HCT116 (cell line): ENCODE measurements at regions not wholly inside any gene's neighbourhood (a gene's known extent, or its start where the extent isn't known, plus 50 kb on each side); places are given as distances from the start of the nearest gene placed in this dataset.

ENCODE experiments used
- ATAC-seq: fragments of 200-7000 bp; cut with Tn5 transposase; 2 replicates; pipeline ENCODE4 v1.9.1; 2020; ENCODE audit warnings: mild to moderate bottlenecking, moderate library complexity
- BruUV-seq: library from RNA; stranded (reverse); fragments of 400-500 nt; replicated peaks from 2 replicates; lab custom pipeline; 2021; lab: Mats Ljungman, UMichigan
- CTCF ChIA-PET: fragments of 300-600 bp; sonication (Branson Sonifier 250); formaldehyde crosslinking; loops from one replicate; lab custom pipeline; 2021; ENCODE audit warnings: antibody characterized with exemption; lab: Charles Lee
- POLR2A ChIA-PET: fragments of 300-600, 350-600 bp; sonication (Branson Sonifier 250); formaldehyde crosslinking; loops from one replicate; lab custom pipeline; 2021; ENCODE audit warnings: antibody characterized with exemption; lab: Charles Lee
- RAD21 ChIA-PET, 2 experiments: fragments of 300-600 bp; sonication (Branson Sonifier 250); formaldehyde crosslinking; loops; one replicate each; lab custom pipeline; 2023; ENCODE audit warnings: low total read pairs in 2 of 2; ENCODE audit not compliant: uncharacterized antibody in 2 of 2, unreplicated experiment in 2 of 2, low non-redundant PET in 1 of 2; lab: Charles Lee
- DNase-seq: peaks from one replicate; pipeline ENCODE4 v3.0.0-alpha.2; 2010; ENCODE audit warnings: low read depth, low spot score
- H2AFZ ChIP-seq: fragments of 200-600 bp; shearing (Covaris generic), sonication (generic); 2 replicates; pipeline ENCODE4 v1.6.1; 2017; ENCODE audit warnings: low read depth, mixed run types, mixed read lengths, antibody characterized with exemption, low read length; ENCODE audit not compliant: poor library complexity, severe bottlenecking
- H3K27ac ChIP-seq: 2 replicates; pipeline ENCODE4 v1.5.1; 2012; ENCODE audit warnings: low read depth, low read length
- H3K27me3 ChIP-seq: fragments of 200-600 bp; sonication (generic); 2 replicates; pipeline ENCODE4 v1.6.1; 2016; ENCODE audit warnings: mixed run types, low read length, mixed read lengths; ENCODE audit not compliant: insufficient read depth
- H3K36me3 ChIP-seq, 2 experiments: fragments of 200-500 bp in 1 of 2; fragments of 200-600 bp in 1 of 2; sonication (Bioruptor generic) in 1 of 2; sonication (generic) in 1 of 2; 2 replicates each; pipeline versions ENCODE4 v1.5.1 to v1.6.1; 2014 to 2016; ENCODE audit warnings: low read length in 2 of 2, inconsistent platforms in 1 of 2, mixed read lengths in 1 of 2, mixed run types in 1 of 2; ENCODE audit not compliant: insufficient read depth in 2 of 2, control insufficient read depth in 1 of 2
- H3K4me1 ChIP-seq, 2 experiments: fragments of 200-600 bp in 1 of 2; sonication (generic) in 1 of 2; 2 replicates each; pipeline versions ENCODE4 v1.5.1 to v1.6.1; 2012 to 2017; ENCODE audit warnings: low read length in 2 of 2, inconsistent platforms in 1 of 2, mild to moderate bottlenecking in 1 of 2, mixed read lengths in 1 of 2, mixed run types in 1 of 2, moderate library complexity in 1 of 2; ENCODE audit not compliant: insufficient read depth in 2 of 2, control insufficient read depth in 1 of 2
- H3K4me2 ChIP-seq: fragments of 200-600 bp; sonication (generic); 2 replicates; pipeline ENCODE4 v1.6.1; 2017; ENCODE audit warnings: mixed run types, low read length, mixed read lengths
- H3K4me3 ChIP-seq, 2 experiments: fragments of 200-600 bp in 1 of 2; sonication (generic) in 1 of 2; replicated peaks in 1 of 2; 2 replicates each; pipeline ENCODE4 v1.5.1; 2011 to 2016; ENCODE audit warnings: low read length in 2 of 2, control low read depth in 1 of 2, low read depth in 1 of 2, mild to moderate bottlenecking in 1 of 2, mixed read lengths in 1 of 2, mixed run types in 1 of 2
- H3K79me2 ChIP-seq: fragments of 200-600 bp; sonication (generic); 2 replicates; pipeline ENCODE4 v1.6.1; 2017; ENCODE audit warnings: mild to moderate bottlenecking, mixed run types, low read length, moderate library complexity, mixed read lengths; ENCODE audit not compliant: insufficient read depth
- H3K9ac ChIP-seq: fragments of 200-600 bp; sonication (generic); 2 replicates; pipeline ENCODE4 v1.6.1; 2016; ENCODE audit warnings: low read length, mixed read lengths
- H3K9me2 ChIP-seq: fragments of 200-600 bp; sonication (generic), shearing (Covaris generic); 2 replicates; pipeline ENCODE4 v1.6.1; 2017; ENCODE audit warnings: mixed run types, mild to moderate bottlenecking, moderate library complexity; ENCODE audit not compliant: insufficient read depth
- H3K9me3 ChIP-seq, 2 experiments: fragments of 200-500 bp in 1 of 2; fragments of 200-600 bp in 1 of 2; sonication (Bioruptor generic) in 1 of 2; sonication (generic) in 1 of 2; 2 replicates each; pipeline ENCODE4 v1.6.1; 2014 to 2017; ENCODE audit warnings: low read length in 2 of 2, mixed read lengths in 2 of 2, inconsistent platforms in 1 of 2, low read depth in 1 of 2, mild to moderate bottlenecking in 1 of 2, mixed run types in 1 of 2, moderate library complexity in 1 of 2; ENCODE audit not compliant: control insufficient read depth in 1 of 2, insufficient read depth in 1 of 2
- H4K20me1 ChIP-seq: fragments of 200-600 bp; sonication (generic), shearing (Covaris generic); 2 replicates; pipeline ENCODE4 v1.6.1; 2017; ENCODE audit warnings: mixed run types, mild to moderate bottlenecking, moderate library complexity; ENCODE audit not compliant: insufficient read depth
- CTCF ChIP-seq, 3 experiments: fragments of 200-600 bp in 1 of 3; sonication (generic) in 1 of 3; IDR thresholded peaks in 2 of 3; conservative IDR thresholded peaks in 1 of 3; 2 replicates each; pipeline ENCODE4 v1.5.1; 2012 to 2017; ENCODE audit warnings: low read depth in 2 of 3, low read length in 2 of 3, antibody characterized with exemption in 1 of 3, borderline replicate concordance in 1 of 3, control low read depth in 1 of 3, mild to moderate bottlenecking in 1 of 3, mixed read lengths in 1 of 3, mixed run types in 1 of 3, moderate library complexity in 1 of 3; ENCODE audit not compliant: insufficient read depth in 1 of 3
- ELF1 ChIP-seq: IDR thresholded peaks from 2 replicates; pipeline ENCODE4 v1.6.1; 2012; ENCODE audit warnings: low read depth, borderline replicate concordance
- MAX ChIP-seq: IDR thresholded peaks from 2 replicates; pipeline ENCODE4 v1.6.1; 2012
- POLR2A ChIP-seq: IDR thresholded peaks from 2 replicates; pipeline ENCODE4 v1.7.0; 2011; ENCODE audit warnings: borderline replicate concordance; ENCODE audit not compliant: insufficient read depth, insufficient read length; ENCODE audit errors: extremely low read depth
- REST ChIP-seq: IDR thresholded peaks from 2 replicates; pipeline ENCODE4 v1.6.1; 2012; ENCODE audit warnings: low read depth
- SIN3A ChIP-seq: IDR thresholded peaks from 2 replicates; pipeline ENCODE4 v1.6.1; 2012; ENCODE audit warnings: low read depth
- ZNF274 ChIP-seq: fragments of 200-500 bp; sonication (Bioruptor generic); IDR thresholded peaks from 2 replicates; pipeline ENCODE4 v1.6.1; 2014; ENCODE audit warnings: mild to moderate bottlenecking, low read depth, low read length, inconsistent platforms
- intact Hi-C: fragments of 100-400 bp; cut with micrococcal nuclease; formaldehyde crosslinking; loops from 2 replicates; pipeline ENCODE4 v1.10.0; 2022

- BruUV-seq = no TSS peak
- POLR2A ChIA-PET = no interaction called here
These were observed 306.6 kb downstream of the SLC6A15 start for GRCh38 chr12:84605983-84606382.

More at GRCh38 chr12:84605983-84606382, 306.6 kb downstream of the SLC6A15 start:
- TF ChIP-seq REST (no peak), SIN3A (no peak), CTCF (IDR thresholded peaks at IDR 0.05 in 2 of 3, conservative IDR thresholded peaks at IDR 0.05 in 1 of 3; ENCODE audit: borderline replicate concordance in 1 of 3, insufficient read depth in 1 of 3, low read depth in 2 of 3, low read length in 2 of 3) (no peak), POLR2A (no peak), MAX (no peak), ELF1 (no peak), ZNF274 (no peak)
- Histone ChIP-seq H3K9me3 (no peaks in the 10 kb centered on the region), H3K79me2 (no peaks in the 10 kb centered on the region), H3K9ac (no peak overlapping the region), H3K4me1 (no peaks in the 10 kb centered on the region), H2AFZ (no peak overlapping the region), H3K36me3 (no peaks in the 10 kb centered on the region), H3K27ac (no peak overlapping the region), H4K20me1 (no peaks in the 10 kb centered on the region), H3K9me2 (no peaks in the 10 kb centered on the region), H3K4me3 (no peak overlapping the region), H3K4me2 (no peak overlapping the region), H3K27me3 (no peaks in the 10 kb centered on the region)
- ATAC-seq (no peak), DNase-seq (no peak)
- intact Hi-C loops = no loop called here
- CTCF ChIA-PET = no interaction called here
- RAD21 ChIA-PET = no interaction called here
